T-cell (primary cell): ENCODE measurements at regions not wholly inside any gene's neighbourhood (a gene's known extent, or its start where the extent isn't known, plus 50 kb on each side); places are given as distances from the start of the nearest gene placed in this dataset.
A peak's percentile ranks its signal among the peaks of the same experiment; 100 is the strongest.

Experiments
- ATAC-seq, 4 experiments: fragments of 200-7000 bp in 3 of 4; fragments of 150-1000 bp in 1 of 4; cut with Tn5 transposase; replicated peaks in 1 of 4; 1 replicate in 3 of 4; 2 replicates in 1 of 4; pipeline ENCODE4 v1.10.0; 2021; ENCODE audit warnings: moderate library complexity in 3 of 4, mild to moderate bottlenecking in 2 of 4, moderate number of reproducible peaks in 1 of 4
- CTCF ChIA-PET, 2 donors: fragments of 300-600 bp; sonication (Branson Sonifier 250); formaldehyde crosslinking; loops; one replicate each; lab custom pipeline; 2022; ENCODE audit warnings: antibody characterized with exemption in 2 of 2; lab: Charles Lee
- POLR2A ChIA-PET, 2 donors: fragments of 300-600 bp; sonication (Branson Sonifier 250); formaldehyde crosslinking; loops; one replicate each; lab custom pipeline; 2022; ENCODE audit warnings: antibody characterized with exemption in 2 of 2; lab: Charles Lee
- DNase-seq, 35 experiments: peaks; one replicate each; pipeline versions ENCODE4 v3.0.0 to v3.0.0-alpha.2; 2013 to 2023
- H3K27ac ChIP-seq: one replicate; pipeline ENCODE4 v1.5.1; 2013; ENCODE audit warnings: low read length
- H3K27me3 ChIP-seq, 2 experiments: replicated peaks in 1 of 2; 1 replicate in 1 of 2; 2 replicates in 1 of 2; pipeline versions ENCODE4 v1.6.1 to v1.7.0; 2013; ENCODE audit warnings: low read length in 1 of 2, mixed read lengths in 1 of 2; ENCODE audit not compliant: control insufficient read depth in 2 of 2, insufficient read depth in 2 of 2; ENCODE audit errors: extremely low read depth in 1 of 2
- H3K36me3 ChIP-seq, 2 donors: 1 replicate in 1 of 2; 2 replicates in 1 of 2; pipeline versions ENCODE4 v1.6.1 to v1.7.0; 2013; ENCODE audit warnings: low read length in 1 of 2; ENCODE audit not compliant: control insufficient read depth in 2 of 2, insufficient read depth in 1 of 2; ENCODE audit errors: extremely low read depth in 1 of 2
- H3K4me1 ChIP-seq, 2 experiments: 1 replicate in 1 of 2; 2 replicates in 1 of 2; pipeline versions ENCODE4 v1.6.1 to v1.7.0; 2013; ENCODE audit warnings: low read length in 2 of 2, mixed read lengths in 1 of 2; ENCODE audit not compliant: insufficient read depth in 2 of 2, control insufficient read depth in 1 of 2; ENCODE audit errors: extremely low read depth in 1 of 2
- H3K4me3 ChIP-seq, 2 donors: 1 replicate in 1 of 2; 2 replicates in 1 of 2; pipeline versions ENCODE4 v1.5.1 to v1.7.0; 2013; ENCODE audit warnings: mild to moderate bottlenecking in 2 of 2, low read length in 1 of 2, moderate library complexity in 1 of 2; ENCODE audit not compliant: control insufficient read depth in 1 of 2; ENCODE audit errors: extremely low read depth in 1 of 2
- H3K9me3 ChIP-seq: 2 replicates; pipeline ENCODE4 v1.7.0; 2013
- H3K27ac Mint-ChIP-seq, 2 donors: one replicate each; pipeline ENCODE4 v1.8.0; 2020 to 2021; ENCODE audit warnings: mild to moderate bottlenecking in 2 of 2, mixed read lengths in 2 of 2
- H3K27me3 Mint-ChIP-seq, 2 donors: one replicate each; pipeline ENCODE4 v1.8.0; 2021 to 2022; ENCODE audit warnings: mixed read lengths in 2 of 2
- H3K36me3 Mint-ChIP-seq: one replicate; pipeline ENCODE4 v1.8.0; 2021; ENCODE audit warnings: mixed read lengths
- H3K4me1 Mint-ChIP-seq, 3 donors: one replicate each; pipeline ENCODE4 v1.8.0; 2020 to 2022; ENCODE audit warnings: mixed read lengths in 3 of 3, mild to moderate bottlenecking in 1 of 3
- H3K4me3 Mint-ChIP-seq, 3 donors: one replicate each; pipeline ENCODE4 v1.8.0; 2020 to 2022; ENCODE audit warnings: mild to moderate bottlenecking in 3 of 3, mixed read lengths in 3 of 3, moderate library complexity in 3 of 3
- H3K9me3 Mint-ChIP-seq, 3 donors: one replicate each; pipeline ENCODE4 v1.8.0; 2020 to 2022; ENCODE audit warnings: mixed read lengths in 3 of 3
- WGBS: methylation state at CpG from one replicate; pipeline ENCODE4 v1.1.5; 2013; ENCODE audit warnings: missing lambda C conversion rate; ENCODE audit not compliant: insufficient coverage; 5-methylcytosine and 5-hydroxymethylcytosine counted together

DNA sequence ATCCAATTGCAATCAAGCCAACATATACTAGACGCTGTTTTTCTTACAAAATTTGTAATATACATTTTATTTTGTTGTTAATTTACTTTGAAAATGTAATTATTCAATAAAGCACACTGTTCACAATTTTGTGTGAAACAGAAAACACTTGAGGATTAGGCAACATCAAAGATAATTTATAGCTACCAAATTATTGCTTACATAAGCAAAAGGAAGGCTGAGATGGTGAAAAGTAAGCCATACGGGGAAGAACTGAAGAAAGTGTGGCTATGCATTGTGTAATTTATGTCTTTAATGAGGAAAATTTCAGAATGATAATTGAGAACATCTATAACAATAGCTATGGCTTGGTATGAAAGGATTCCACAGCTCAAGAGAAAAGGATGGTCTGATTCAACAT, 192.0 kb downstream of the RNF144B start:
- DNase-seq = no peak
- Mint-ChIP-seq H3K4me3 (no peak overlapping the region), H3K36me3 (no peaks in the 10 kb centered on the region), H3K27ac (no peak overlapping the region), H3K27me3 (peaks cover 12 to 32% of the 10 kb centered on the region in 2 donors), H3K9me3 (peaks cover 0 to 10% (median 0%) of the 10 kb centered on the region in 3 donors), H3K4me1 (no peaks in the 10 kb centered on the region)
- Histone ChIP-seq H3K27ac (no peak overlapping the region), H3K36me3 (no peaks in the 10 kb centered on the region), H3K4me3 (no peak overlapping the region), H3K27me3 (no peaks in the 10 kb centered on the region), H3K9me3 (no peaks in the 10 kb centered on the region), H3K4me1 (no peaks in the 10 kb centered on the region)
- WGBS = no CpG with 5 or more reads among the region's 2 CpGs
- ATAC-seq = no peak
- ChIA-PET POLR2A (interaction anchor here in 1 of 2 donors (0.6 kb wide), 1 partner anchor 200 kb away, joined by 4 read pairs; no protein-coding TSS in a partner anchor), CTCF (interaction anchor here in 1 of 2 donors (0.6 kb wide), 1 partner anchor 17 kb away, joined by 3 read pairs; no protein-coding TSS in a partner anchor)

DNA sequence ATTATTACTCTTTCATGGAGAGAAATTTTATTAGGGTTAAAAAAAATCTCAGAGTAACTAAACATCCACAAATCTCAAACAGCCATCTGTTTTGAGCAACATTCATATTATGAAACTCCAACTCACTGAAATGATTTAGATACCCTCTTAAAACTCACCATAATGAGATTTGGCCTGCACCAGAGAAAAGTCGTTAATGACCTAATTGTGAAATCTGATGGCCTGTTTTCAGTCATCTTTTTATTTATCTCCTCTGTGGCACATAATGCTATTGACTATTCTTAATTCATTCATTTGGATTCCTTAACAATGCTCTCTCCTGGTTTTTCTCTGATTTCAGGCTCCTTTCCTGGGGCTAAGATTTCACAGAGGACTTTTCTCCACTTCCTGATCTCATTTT, 192.7 kb downstream of the RNF144B start:
- no peak overlapping the region for H3K4me3 Mint-ChIP-seq
- no peak for ATAC-seq
- POLR2A ChIA-PET = no interaction called here
- Histone ChIP-seq H3K27ac (no peak overlapping the region), H3K36me3 (no peaks in the 10 kb centered on the region), H3K9me3 (no peaks in the 10 kb centered on the region), H3K4me3 (no peak overlapping the region), H3K27me3 (no peaks in the 10 kb centered on the region), H3K4me1 (no peaks in the 10 kb centered on the region)
- no CpG with 5 or more reads among the region's 1 CpG for WGBS
- H3K4me1 Mint-ChIP-seq = no peaks in the 10 kb centered on the region
- H3K27me3 Mint-ChIP-seq = peaks cover 12 to 30% of the 10 kb centered on the region in 2 donors
- H3K9me3 Mint-ChIP-seq = peaks cover 0 to 5% (median 0%) of the 10 kb centered on the region in 3 donors
- H3K36me3 Mint-ChIP-seq = no peaks in the 10 kb centered on the region
- CTCF ChIA-PET = no interaction called here
- no peak overlapping the region for H3K27ac Mint-ChIP-seq
- DNase-seq = no peak

DNA sequence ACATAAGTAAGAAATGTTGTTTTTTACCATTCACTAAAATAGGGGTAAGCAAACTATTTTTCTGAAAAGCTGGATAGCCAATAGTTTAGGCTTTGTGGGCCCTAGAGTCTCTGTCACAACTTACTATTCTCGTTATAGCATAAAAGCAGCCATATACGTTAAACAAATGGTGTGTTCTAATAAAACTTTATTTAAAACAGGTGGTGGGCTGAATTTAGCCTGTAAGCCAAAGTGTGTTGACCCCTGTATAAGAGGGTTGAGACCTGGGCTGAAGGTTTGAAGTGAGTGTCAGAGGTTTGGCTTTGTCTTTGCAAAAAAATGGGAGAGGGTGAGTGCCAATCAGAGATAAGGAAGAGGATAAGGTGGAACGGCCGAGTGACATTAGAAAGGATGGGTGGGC, 197.2 kb downstream of the RNF144B start:
- Histone ChIP-seq H3K4me1 (no peaks in the 10 kb centered on the region), H3K9me3 (no peaks in the 10 kb centered on the region), H3K36me3 (no peaks in the 10 kb centered on the region), H3K27me3 (no peaks in the 10 kb centered on the region), H3K4me3 (no peak overlapping the region), H3K27ac (no peak overlapping the region)
- Mint-ChIP-seq H3K27ac (no peak overlapping the region), H3K9me3 (no peaks in the 10 kb centered on the region), H3K36me3 (no peaks in the 10 kb centered on the region), H3K27me3 (peaks cover 5 to 12% of the 10 kb centered on the region in 2 donors), H3K4me1 (no peaks in the 10 kb centered on the region), H3K4me3 (no peak overlapping the region)
- no peak for DNase-seq
- ChIA-PET POLR2A (no interaction called here), CTCF (no interaction called here)
- WGBS = no CpG with 5 or more reads among the region's 4 CpGs
- no peak for ATAC-seq

DNA sequence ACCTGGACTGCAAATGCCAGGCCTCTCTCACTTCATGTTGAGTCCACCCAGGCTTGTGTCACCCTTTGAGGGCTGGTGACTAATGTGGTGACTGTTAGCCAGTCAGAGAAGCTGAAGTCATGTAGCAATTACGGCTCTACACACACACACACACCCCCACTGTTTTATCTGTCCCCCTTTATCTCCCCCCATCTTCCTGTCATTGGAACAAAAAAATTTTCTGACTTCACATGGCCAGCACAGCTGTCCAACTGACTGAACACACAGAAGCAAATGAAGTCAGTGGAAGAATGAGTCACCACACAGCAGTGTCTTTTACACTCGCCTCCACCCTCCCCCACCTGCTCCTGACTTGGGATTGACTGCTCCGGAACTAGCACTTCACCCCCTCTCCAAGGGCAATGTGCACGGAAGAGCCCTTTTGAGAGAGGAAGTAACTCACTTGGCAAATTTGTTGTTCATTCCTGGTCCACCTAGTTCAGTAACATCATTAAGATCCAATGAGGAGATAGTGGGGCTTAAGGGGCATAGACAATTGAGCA, 198.0 kb downstream of the RNF144B start:
- Histone ChIP-seq H3K36me3 (no peaks in the 10 kb centered on the region), H3K4me1 (no peaks in the 10 kb centered on the region), H3K9me3 (no peaks in the 10 kb centered on the region), H3K27ac (no peak overlapping the region), H3K4me3 (no peak overlapping the region), H3K27me3 (no peaks in the 10 kb centered on the region)
- no peaks in the 10 kb centered on the region for H3K4me1 Mint-ChIP-seq
- H3K4me3 Mint-ChIP-seq = no peak overlapping the region
- ATAC-seq = no peak
- H3K27me3 Mint-ChIP-seq = peaks cover 5 to 12% of the 10 kb centered on the region in 2 donors
- H3K27ac Mint-ChIP-seq = no peak overlapping the region
- POLR2A ChIA-PET = no interaction called here
- DNase-seq = no peak
- no peaks in the 10 kb centered on the region for H3K36me3 Mint-ChIP-seq
- 33% methylated on average over 1 of the region's 4 CpGs for WGBS
- CTCF ChIA-PET = no interaction called here
- H3K9me3 Mint-ChIP-seq = no peaks in the 10 kb centered on the region

DNA sequence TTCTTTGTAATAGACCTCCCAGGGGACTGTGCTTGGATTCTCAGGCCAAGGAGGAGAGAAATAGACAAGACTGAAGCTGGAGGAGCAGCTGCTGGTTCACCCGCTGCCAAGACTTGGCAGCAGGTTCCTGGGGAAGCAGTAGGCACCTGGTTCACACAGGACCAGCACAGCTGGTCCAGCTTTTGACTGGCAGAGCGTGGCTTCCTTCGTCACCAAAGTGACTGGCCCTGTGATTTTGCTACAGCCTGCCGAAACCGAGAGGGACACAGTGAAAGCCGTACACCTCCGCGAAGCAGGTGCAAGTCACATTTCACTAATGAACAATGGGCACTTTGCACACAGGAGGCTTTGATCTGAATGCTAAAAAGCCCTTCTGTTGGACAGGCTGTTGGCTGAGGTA, 199.0 kb downstream of the RNF144B start:
- DNase-seq (no peak), ATAC-seq (no peak)
- H3K4me3 ChIP-seq = no peak overlapping the region
- no peaks in the 10 kb centered on the region for H3K9me3 ChIP-seq
- Mint-ChIP-seq H3K27me3 (peaks cover 5 to 7% of the 10 kb centered on the region in 2 donors), H3K27ac (no peak overlapping the region), H3K4me1 (no peaks in the 10 kb centered on the region), H3K36me3 (no peaks in the 10 kb centered on the region), H3K9me3 (no peaks in the 10 kb centered on the region), H3K4me3 (no peak overlapping the region)
- H3K27me3 ChIP-seq = no peaks in the 10 kb centered on the region
- POLR2A ChIA-PET = no interaction called here
- CTCF ChIA-PET = interaction anchor here in 1 of 2 donors (0.6 kb wide), 1 partner anchor 12 kb away, joined by 7 read pairs; no protein-coding TSS in a partner anchor
- no peaks in the 10 kb centered on the region for H3K36me3 ChIP-seq
- 84% methylated on average over 8 of the region's 8 CpGs for WGBS
- H3K27ac ChIP-seq = no peak overlapping the region
- H3K4me1 ChIP-seq = no peaks in the 10 kb centered on the region

DNA sequence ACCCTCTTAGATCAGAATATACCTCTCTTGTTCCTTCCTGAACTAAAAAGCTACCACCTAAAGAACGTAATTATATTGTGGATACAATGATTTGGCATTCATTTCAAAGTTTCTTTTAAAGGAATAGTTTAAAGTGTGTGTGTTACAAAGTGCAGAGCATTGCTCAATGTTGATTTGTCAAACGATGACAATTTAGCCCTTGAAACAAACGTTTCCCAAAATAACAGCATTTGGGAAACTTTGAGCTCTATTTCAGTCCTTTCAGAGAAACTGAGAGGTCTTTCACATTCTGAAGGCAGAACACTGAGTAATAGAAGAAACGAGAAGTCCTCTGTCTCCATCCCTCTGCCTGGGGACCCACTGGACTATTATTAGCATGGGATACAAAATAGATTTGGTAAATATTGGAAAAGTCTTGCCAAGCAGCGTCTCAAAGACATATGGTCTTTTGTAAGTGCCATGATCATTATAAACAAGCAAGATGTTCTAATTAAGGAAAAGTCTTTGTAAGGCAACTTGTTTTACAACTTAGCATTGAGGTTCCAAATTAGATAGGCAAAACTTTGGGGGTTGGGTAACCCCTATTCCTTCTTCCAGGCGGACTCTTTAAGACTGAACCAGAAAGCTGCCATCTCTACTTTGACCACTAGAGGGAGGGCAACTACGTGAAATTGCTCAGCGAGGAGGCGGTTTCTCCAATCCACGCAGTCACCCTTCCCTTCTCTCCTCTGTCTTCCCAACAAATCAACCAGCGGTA, 208.8 kb downstream of the RNF144B start:
- Histone ChIP-seq H3K27ac (no peak overlapping the region), H3K9me3 (no peaks in the 10 kb centered on the region), H3K4me1 (no peaks in the 10 kb centered on the region), H3K4me3 (no peak overlapping the region), H3K36me3 (no peaks in the 10 kb centered on the region), H3K27me3 (peaks cover 0 to 4% of the 10 kb centered on the region in 2 experiments)
- peaks cover 2 to 7% (median 3%) of the 10 kb centered on the region in 3 donors for H3K4me1 Mint-ChIP-seq
- peak in 2 of 4 experiments; percentile 51 to 57 for ATAC-seq
- no peak overlapping the region for H3K4me3 Mint-ChIP-seq
- no peaks in the 10 kb centered on the region for H3K36me3 Mint-ChIP-seq
- DNase-seq = peak in 19 of 35 experiments; percentile 1 to 61 (median 11)
- POLR2A ChIA-PET = no interaction called here
- WGBS = 53% methylated on average over 3 of the region's 11 CpGs
- no peak overlapping the region for H3K27ac Mint-ChIP-seq
- H3K27me3 Mint-ChIP-seq = peaks cover 9 to 24% of the 10 kb centered on the region in 2 donors
- H3K9me3 Mint-ChIP-seq = no peaks in the 10 kb centered on the region
- CTCF ChIA-PET = interaction anchor here (1.0 to 2.4 kb wide), 5 partner anchors 10 to 1465 kb away, joined by 3 to 10 read pairs (median 5); no protein-coding TSS in a partner anchor
